ENCODE measurements at regions not wholly inside any gene's neighbourhood (a gene's known extent, or its start where the extent isn't known, plus 50 kb on each side); places are given as distances from the start of the nearest gene placed in this dataset.
"Not testable (repeated sequence)": the region's sequence is repeated elsewhere in the genome, so short reads cannot be mapped to it uniquely, and the experiment has no call there.

GRCh38 chr4:133268205-133268604, 119.1 kb downstream of the PCDH10 start:
- DNase-seq = no peak
- no peaks in the 10 kb centered on the region; a peak in 1 of 7 replicates for H3K36me3 Mint-ChIP-seq (ENCODE audit: insufficient read depth in 1 of 3, low read depth in 3 of 3)
- no peak overlapping the region for H2BK12ac ChIP-seq (ENCODE audit: insufficient read length, low read depth, low read length)
- TF ChIP-seq CTCF (conservative IDR thresholded peaks at IDR 0.05) = no peak
- H3K79me2 ChIP-seq (ENCODE audit: insufficient read depth, low read length) = no peaks in the 10 kb centered on the region
- no peaks in the 10 kb centered on the region for H3K79me1 ChIP-seq (ENCODE audit: insufficient read depth, low read depth, low read length, poor library complexity, severe bottlenecking)
- H3K27me3 ChIP-seq (ENCODE audit: insufficient read depth, low read length) = no peaks in the 10 kb centered on the region
- no peak overlapping the region for H3K18ac ChIP-seq (ENCODE audit: insufficient read length, low read depth, low read length)
- no peak overlapping the region for H3K4ac ChIP-seq (ENCODE audit: low read depth, low read length)
- H3K4me3 Mint-ChIP-seq = no peak overlapping the region
- no peak overlapping the region for H2BK120ac ChIP-seq (ENCODE audit: low read depth, low read length, poor library complexity, severe bottlenecking)
- no peak overlapping the region for H3K27ac ChIP-seq (ENCODE audit: insufficient read length, low read depth, low read length)
- no peak overlapping the region for H2AK5ac ChIP-seq (ENCODE audit: insufficient read length, low read length)
- H4K91ac ChIP-seq (ENCODE audit: insufficient read length, low read depth, low read length) = no peak overlapping the region
- H4K8ac ChIP-seq (replicated peaks; ENCODE audit: insufficient read length, low read depth, low read length) = no peak overlapping the region
- no peaks in the 10 kb centered on the region for H4K20me1 ChIP-seq (ENCODE audit: control insufficient read depth, insufficient read depth, insufficient read length)
- WGBS (ENCODE audit: extremely low coverage, insufficient read length, low lambda C conversion rate) = no CpG with 5 or more reads among the region's 17 CpGs
- no peak overlapping the region for H2BK20ac ChIP-seq (ENCODE audit: low read depth, low read length, poor library complexity, severe bottlenecking)
- no peak overlapping the region for H3K4me2 ChIP-seq (ENCODE audit: insufficient read depth, insufficient read length, low read length)
- H3K23ac ChIP-seq (ENCODE audit: insufficient read length, low read depth, low read length) = no peak overlapping the region
- no peak overlapping the region for H2BK5ac ChIP-seq (ENCODE audit: insufficient read length, low read length)
- H3K27me3 Mint-ChIP-seq (ENCODE audit: low read depth) = no peaks in the 10 kb centered on the region
- no peaks in the 10 kb centered on the region; the same call in 1 of the 2 replicates for H3K4me1 ChIP-seq (ENCODE audit: insufficient read depth, low read length)
- H4K5ac ChIP-seq (ENCODE audit: insufficient read length, low read depth, low read length) = no peak overlapping the region
- no peaks in the 10 kb centered on the region for H3K9me3 Mint-ChIP-seq
- H3K4me1 Mint-ChIP-seq = peaks cover 16 to 22% of the 10 kb centered on the region in 2 experiments
- no peak overlapping the region for H2BK15ac ChIP-seq (ENCODE audit: low read depth, low read length)
- H3T11ph ChIP-seq (ENCODE audit: low read length) = no peak overlapping the region
- H3K14ac ChIP-seq (ENCODE audit: insufficient read depth, low read length) = no peak overlapping the region
- H3K27ac Mint-ChIP-seq = no peak overlapping the region
- no peak overlapping the region for H3K56ac ChIP-seq (ENCODE audit: insufficient read length, low read depth, low read length)
- H3K23me2 ChIP-seq (ENCODE audit: insufficient read length, low read depth, low read length, poor library complexity, severe bottlenecking) = no peaks in the 10 kb centered on the region
- no peak overlapping the region for H2AFZ ChIP-seq (ENCODE audit: low read length)
- no peak overlapping the region for H3K9ac ChIP-seq (ENCODE audit: extremely low read depth, insufficient read length, low read length)
- no peaks in the 10 kb centered on the region for H3K9me3 ChIP-seq (ENCODE audit: control insufficient read depth, low read depth, low read length)

- not testable (repeated sequence) for H4K5ac ChIP-seq (ENCODE audit: insufficient read length, low read depth, low read length); H3K23ac ChIP-seq (ENCODE audit: insufficient read length, low read depth, low read length); H3K4me2 ChIP-seq (ENCODE audit: insufficient read depth, insufficient read length, low read length); H3K27ac Mint-ChIP-seq; H3K18ac ChIP-seq (ENCODE audit: insufficient read length, low read depth, low read length); H4K91ac ChIP-seq (ENCODE audit: insufficient read length, low read depth, low read length); H3K27me3 ChIP-seq (ENCODE audit: insufficient read depth, low read length); H2BK5ac ChIP-seq (ENCODE audit: insufficient read length, low read length); H2BK120ac ChIP-seq (ENCODE audit: low read depth, low read length, poor library complexity, severe bottlenecking); H3K9me3 Mint-ChIP-seq; H3K27me3 Mint-ChIP-seq (ENCODE audit: low read depth); H3K27ac ChIP-seq (ENCODE audit: insufficient read length, low read depth, low read length); H3K9me3 ChIP-seq (ENCODE audit: control insufficient read depth, low read depth, low read length); H3K23me2 ChIP-seq (ENCODE audit: insufficient read length, low read depth, low read length, poor library complexity, severe bottlenecking); H2BK20ac ChIP-seq (ENCODE audit: low read depth, low read length, poor library complexity, severe bottlenecking); H3K14ac ChIP-seq (ENCODE audit: insufficient read depth, low read length); H3K4me1 ChIP-seq (ENCODE audit: insufficient read depth, low read length); H3K9ac ChIP-seq (ENCODE audit: extremely low read depth, insufficient read length, low read length); H4K8ac ChIP-seq (replicated peaks; ENCODE audit: insufficient read length, low read depth, low read length); H3T11ph ChIP-seq (ENCODE audit: low read length); H2AK5ac ChIP-seq (ENCODE audit: insufficient read length, low read length); H2BK15ac ChIP-seq (ENCODE audit: low read depth, low read length); H3K79me2 ChIP-seq (ENCODE audit: insufficient read depth, low read length); H3K36me3 Mint-ChIP-seq (ENCODE audit: insufficient read depth in 1 of 3, low read depth in 3 of 3); H4K20me1 ChIP-seq (ENCODE audit: control insufficient read depth, insufficient read depth, insufficient read length); DNase-seq; H3K4me3 Mint-ChIP-seq; H2AFZ ChIP-seq (ENCODE audit: low read length); H3K79me1 ChIP-seq (ENCODE audit: insufficient read depth, low read depth, low read length, poor library complexity, severe bottlenecking); H3K56ac ChIP-seq (ENCODE audit: insufficient read length, low read depth, low read length); H2BK12ac ChIP-seq (ENCODE audit: insufficient read length, low read depth, low read length); H3K4ac ChIP-seq (ENCODE audit: low read depth, low read length)
- H3K4me1 Mint-ChIP-seq = peaks cover 22 to 29% of the 10 kb centered on the region in 2 experiments
- no CpG with 5 or more reads among the region's 7 CpGs for WGBS (ENCODE audit: extremely low coverage, insufficient read length, low lambda C conversion rate)
These were observed 118.4 kb downstream of the PCDH10 start for GRCh38 chr4:133267506-133267905.

Measured in H9 (cell line).